Endometrium (tissue), 2 donors: ENCODE measurements at regions not wholly inside any gene's neighbourhood (a gene's known extent, or its start where the extent isn't known, plus 50 kb on each side); places are given as distances from the start of the nearest gene placed in this dataset.

Source experiments
- FAIRE-seq: peaks from 2 replicates; lab custom pipeline; 2012; peaks lifted over from hg19 to GRCh38; lab: Jason Lieb, UNC
- donor health status: control.
- donor health status: control.

DNA sequence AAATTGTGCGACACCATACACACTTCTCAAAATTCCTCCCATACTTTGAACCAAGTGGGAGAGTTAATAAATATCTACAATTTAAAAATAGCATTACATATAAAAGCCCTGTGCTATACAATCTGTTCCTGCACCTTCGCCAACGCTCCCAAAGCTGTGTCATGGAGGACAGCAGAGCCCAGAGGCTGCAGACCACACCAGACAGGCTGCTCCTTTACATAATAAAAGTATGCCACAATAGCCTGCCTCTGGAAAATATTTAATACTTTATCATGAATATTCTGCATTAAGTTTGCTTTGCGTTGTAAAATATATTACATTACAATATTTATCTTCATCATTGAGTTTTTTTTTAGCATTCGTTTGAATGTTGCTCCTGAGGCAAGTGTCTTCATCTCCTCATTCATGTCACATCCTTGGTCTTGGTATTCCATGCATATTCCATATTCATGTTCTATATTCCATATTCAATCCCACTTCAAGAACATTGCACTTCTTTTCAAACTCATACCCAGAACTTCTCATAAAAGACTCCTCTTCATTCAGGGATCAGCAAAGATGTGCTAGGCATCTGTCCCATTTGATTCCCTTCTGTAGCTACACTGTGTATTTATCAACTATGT, 663.9 kb downstream of the POM121L12 start:
- FAIRE-seq = no peak

GRCh38 chr7:53719122-53719521, 683.7 kb downstream of the POM121L12 start:
- FAIRE-seq = no peak

- no peak for FAIRE-seq
These were observed 705.5 kb downstream of the POM121L12 start for GRCh38 chr7:53740971-53741370.

GRCh38 chr7:53743697-53744402, 708.4 kb downstream of the POM121L12 start:
- no peak for FAIRE-seq

GRCh38 chr7:53744403-53744760, 708.9 kb downstream of the POM121L12 start:
- FAIRE-seq = no peak

- FAIRE-seq = no peak
These were observed 721.5 kb downstream of the POM121L12 start for GRCh38 chr7:53756946-53757345.

DNA sequence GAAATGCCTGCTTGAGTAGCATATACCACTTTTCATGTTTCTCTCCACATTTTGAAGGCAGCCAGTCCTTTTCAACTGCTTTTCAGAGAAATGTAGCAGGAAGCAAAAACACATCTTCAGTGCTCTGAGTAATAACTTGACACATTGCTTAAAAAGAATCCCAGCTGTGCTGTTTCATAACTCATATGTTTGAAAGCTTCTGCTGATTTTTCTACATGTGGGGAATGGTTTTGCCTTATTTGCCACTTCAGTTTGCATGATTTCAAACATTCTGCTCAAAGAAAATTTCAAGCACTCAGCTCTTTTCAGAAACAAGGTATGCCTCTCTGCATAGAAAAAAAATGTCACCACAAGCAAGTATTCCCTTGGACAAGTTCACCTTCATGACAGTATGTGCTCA, 732.8 kb downstream of the POM121L12 start:
- no peak for FAIRE-seq

DNA sequence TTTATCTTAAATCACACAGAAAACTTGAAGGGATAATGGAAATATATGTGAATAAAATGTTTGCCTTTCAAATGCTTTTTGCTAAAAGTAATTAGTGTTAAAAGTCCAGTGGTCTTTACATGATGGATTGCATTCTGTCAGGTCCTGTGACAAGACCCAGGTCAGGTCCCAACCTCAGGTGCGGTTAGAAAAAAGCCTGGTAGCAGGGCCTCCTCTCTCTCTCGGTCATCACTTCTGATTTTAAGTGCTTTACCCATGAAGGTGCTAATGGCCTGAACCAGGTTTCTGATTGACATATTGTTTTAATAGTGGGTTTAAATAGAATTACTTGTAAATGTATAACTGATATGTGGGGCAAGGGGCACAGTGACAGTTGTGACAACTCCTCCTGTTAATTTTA, 736.3 kb downstream of the POM121L12 start:
- FAIRE-seq = no peak

GRCh38 chr7:53776323-53776722, 740.9 kb downstream of the POM121L12 start:
- FAIRE-seq = no peak

DNA sequence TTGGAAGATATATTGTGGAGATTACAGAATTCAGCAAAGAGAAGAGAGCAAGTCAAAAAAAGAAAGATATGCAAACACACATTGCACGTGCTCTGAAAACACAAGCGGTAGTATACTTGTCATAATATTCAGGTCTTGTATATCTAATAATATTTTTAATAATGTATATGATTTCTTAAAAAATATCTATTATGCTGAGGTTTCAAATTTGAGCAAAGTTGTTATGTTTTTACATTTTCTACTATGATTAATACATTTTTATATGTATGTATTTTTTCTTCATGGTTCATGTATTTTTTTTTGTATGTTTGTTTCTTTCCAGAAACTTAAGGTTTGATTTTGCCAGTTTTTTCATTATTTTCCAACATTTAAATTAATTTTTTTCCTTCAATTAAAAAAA, 752.4 kb upstream of the VSTM2A start:
- peak; percentile 57 for FAIRE-seq

DNA sequence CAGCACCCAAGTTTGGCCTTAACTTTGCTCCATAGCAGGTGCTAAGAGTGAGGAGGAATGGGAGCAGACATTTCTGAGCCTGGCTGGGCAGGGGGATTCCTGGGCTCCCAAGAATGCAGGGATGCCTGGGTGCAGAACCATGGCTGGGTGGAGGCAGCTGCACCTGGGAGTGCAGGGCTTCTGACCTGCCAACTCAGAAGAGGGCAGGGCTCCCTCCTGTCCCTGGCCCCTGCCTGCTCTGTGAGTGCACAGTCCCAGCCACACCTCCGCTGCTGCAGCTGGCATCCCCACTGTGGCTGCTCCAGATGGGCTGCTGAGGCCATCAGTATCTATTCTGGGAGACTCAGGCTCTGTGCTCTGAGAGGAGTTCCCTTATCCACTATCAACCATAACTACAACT, 747.4 kb upstream of the VSTM2A start:
- FAIRE-seq = no peak

GRCh38 chr7:53800746-53801145, 741.4 kb upstream of the VSTM2A start:
- no peak for FAIRE-seq

DNA sequence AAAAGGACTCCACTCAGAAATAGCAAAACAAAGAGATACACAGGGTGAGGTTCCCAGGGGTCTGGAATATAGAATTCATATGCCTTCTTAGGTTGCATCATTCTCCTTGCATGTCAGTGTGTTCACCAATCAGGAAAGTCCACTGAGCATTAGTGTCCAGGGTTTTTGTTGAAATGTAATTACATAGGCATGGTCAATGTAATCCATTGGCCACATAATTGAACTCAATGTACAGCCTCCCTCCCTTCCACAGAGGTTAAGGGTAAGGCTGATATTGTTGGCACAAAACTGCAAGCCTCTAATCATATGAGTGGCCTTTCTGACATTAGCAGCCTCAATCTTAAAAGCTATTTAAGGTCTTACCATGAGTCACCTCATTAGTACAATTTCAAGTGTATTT, 736.1 kb upstream of the VSTM2A start:
- FAIRE-seq = no peak

- FAIRE-seq = no peak
These were observed 730.6 kb upstream of the VSTM2A start for GRCh38 chr7:53811555-53812079.

GRCh38 chr7:53812135-53812534, 730.0 kb upstream of the VSTM2A start:
- no peak for FAIRE-seq

DNA sequence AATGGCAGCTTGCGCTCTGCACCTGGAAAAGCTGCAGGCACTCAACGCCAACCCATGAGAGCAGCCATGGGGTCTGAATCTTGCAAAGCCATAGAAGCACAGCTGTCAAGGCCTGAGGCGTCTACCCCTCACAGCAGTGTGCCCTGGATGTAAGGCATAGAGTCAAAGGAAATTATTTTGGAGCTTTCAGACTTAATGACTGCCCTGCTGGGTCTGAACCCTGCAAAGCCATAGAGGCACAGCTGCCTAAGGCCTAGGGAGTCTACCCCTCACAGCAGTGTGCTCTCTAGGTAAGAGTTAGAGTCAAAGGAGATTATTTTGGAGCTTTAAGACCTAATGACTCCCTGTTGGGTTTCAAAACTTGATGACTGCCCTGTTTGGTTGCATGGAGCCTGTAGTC, 706.9 kb upstream of the VSTM2A start:
- no peak for FAIRE-seq

- FAIRE-seq = no peak
These were observed 664.5 kb upstream of the VSTM2A start for GRCh38 chr7:53877688-53878087.

- no peak for FAIRE-seq
These were observed 641.2 kb upstream of the VSTM2A start for GRCh38 chr7:53900856-53901528.

DNA sequence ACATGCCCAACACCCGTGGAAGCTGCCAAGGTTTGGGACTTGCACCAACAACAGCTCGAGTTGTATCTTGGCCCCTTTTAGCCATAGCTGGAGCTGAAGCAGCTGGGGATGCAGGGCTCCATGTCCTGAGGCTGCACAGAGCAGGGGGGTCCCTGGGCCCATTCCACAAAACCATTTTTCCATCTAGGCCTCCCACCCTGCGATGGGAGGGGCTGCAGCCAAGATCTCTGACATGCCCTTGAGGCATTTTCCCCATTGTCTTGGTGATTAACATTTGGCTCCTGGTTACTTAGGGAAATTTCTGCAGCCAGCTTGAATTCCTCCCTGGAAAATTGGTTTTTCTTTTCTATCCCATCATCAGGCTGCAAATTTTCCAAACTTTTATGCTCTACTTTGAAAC, 637.8 kb upstream of the VSTM2A start:
- no peak for FAIRE-seq

DNA sequence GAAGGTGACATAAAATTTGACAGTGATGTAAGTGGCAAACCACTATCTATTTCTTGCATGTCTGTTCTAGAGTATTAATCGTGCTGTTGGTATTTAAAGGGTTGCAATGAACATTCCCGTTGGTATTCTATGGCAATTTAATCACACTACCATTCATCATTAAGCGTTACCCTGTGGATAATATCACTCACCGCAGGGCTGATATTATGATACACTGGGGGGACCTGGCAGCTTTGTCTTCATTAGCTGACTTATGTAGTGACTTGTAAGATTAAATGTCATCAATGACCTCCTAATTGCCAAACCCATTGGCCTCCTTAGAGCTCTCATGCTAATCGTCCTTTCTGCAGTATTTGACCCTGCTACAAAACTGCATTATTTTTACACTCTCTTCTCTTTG, 624.5 kb upstream of the VSTM2A start:
- no peak for FAIRE-seq

DNA sequence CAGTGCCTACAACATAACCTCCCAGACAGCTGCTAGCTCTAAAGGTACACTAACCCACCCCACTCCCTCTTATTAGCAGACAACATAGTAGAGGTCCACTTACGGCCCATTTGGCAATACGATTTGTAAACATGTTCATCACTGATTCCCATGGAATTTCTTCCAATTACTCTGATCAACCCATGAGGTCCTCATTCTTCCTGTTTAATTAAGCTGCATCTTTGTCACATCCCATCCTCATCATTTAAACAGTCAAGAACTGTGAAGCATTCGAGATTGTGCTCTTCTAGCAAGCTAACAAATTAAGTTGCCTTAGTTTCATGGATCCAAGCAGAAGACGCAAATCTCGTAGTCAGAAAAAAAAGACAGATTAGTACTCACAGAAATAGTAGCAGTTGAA, 622.2 kb upstream of the VSTM2A start:
- FAIRE-seq = no peak

GRCh38 chr7:53940483-53940882, 601.7 kb upstream of the VSTM2A start:
- no peak for FAIRE-seq

- no peak for FAIRE-seq
These were observed 594.4 kb upstream of the VSTM2A start for GRCh38 chr7:53947732-53948131.
